ENCODE measurements at regions not wholly inside any gene's neighbourhood (a gene's known extent, or its start where the extent isn't known, plus 50 kb on each side); places are given as distances from the start of the nearest gene placed in this dataset.
"Not testable (repeated sequence)": the region's sequence is repeated elsewhere in the genome, so short reads cannot be mapped to it uniquely, and the experiment has no call there.

- no peak for DNase-seq (ENCODE audit: low spot score)
- no peak for ATAC-seq (ENCODE audit: low FRiP score)
- TF ChIP-seq CTCF (IDR thresholded peaks at IDR 0.05) = no peak
These were observed 726.0 kb downstream of the C4orf33 start for GRCh38 chr4:129821963-129822362.

GRCh38 chr4:129822701-129823100, 726.7 kb downstream of the C4orf33 start:
- no peak for DNase-seq (ENCODE audit: low spot score)
- no peak for TF ChIP-seq CTCF (IDR thresholded peaks at IDR 0.05)
- no peak for ATAC-seq (ENCODE audit: low FRiP score)

GRCh38 chr4:129823105-129823504, 727.2 kb downstream of the C4orf33 start:
- TF ChIP-seq CTCF (IDR thresholded peaks at IDR 0.05) = no peak
- no peak for DNase-seq (ENCODE audit: low spot score)
- ATAC-seq (ENCODE audit: low FRiP score) = no peak

- ATAC-seq (ENCODE audit: low FRiP score) (no peak), DNase-seq (ENCODE audit: low spot score) (no peak)
- TF ChIP-seq CTCF (IDR thresholded peaks at IDR 0.05) = no peak
These were observed 733.4 kb downstream of the C4orf33 start for GRCh38 chr4:129829373-129829772.

- ATAC-seq (ENCODE audit: low FRiP score) (no peak), DNase-seq (ENCODE audit: low spot score) (no peak)
- no peak for TF ChIP-seq CTCF (IDR thresholded peaks at IDR 0.05)
These were observed 743.7 kb downstream of the C4orf33 start for GRCh38 chr4:129839687-129840086.

- DNase-seq (ENCODE audit: low spot score) (no peak), ATAC-seq (ENCODE audit: low FRiP score) (no peak)
- TF ChIP-seq CTCF (IDR thresholded peaks at IDR 0.05) = no peak
These were observed 746.1 kb downstream of the C4orf33 start for GRCh38 chr4:129842096-129842495.

GRCh38 chr4:129852434-129852833, 756.5 kb downstream of the C4orf33 start:
- no peak for TF ChIP-seq CTCF (IDR thresholded peaks at IDR 0.05)
- ATAC-seq (ENCODE audit: low FRiP score) = no peak
- no peak for DNase-seq (ENCODE audit: low spot score)

- ATAC-seq (ENCODE audit: low FRiP score); DNase-seq (ENCODE audit: low spot score): not testable (repeated sequence)
These were observed 757.9 kb downstream of the C4orf33 start for GRCh38 chr4:129853685-129854467.

Data from omental fat pad (tissue), 3 donors.